Neural crest cell (in vitro differentiated cells): ENCODE measurements at regions not wholly inside any gene's neighbourhood (a gene's known extent, or its start where the extent isn't known, plus 50 kb on each side); places are given as distances from the start of the nearest gene placed in this dataset.
"Not testable (repeated sequence)": the region's sequence is repeated elsewhere in the genome, so short reads cannot be mapped to it uniquely, and the experiment has no call there.

Experiments used
- DNase-seq: peaks from one replicate; pipeline ENCODE4 v3.0.0; 2021; ENCODE audit warnings: low read depth, mixed read lengths, low spot score
- H3K27ac Mint-ChIP-seq: one replicate; pipeline ENCODE4 v1.8.0; 2021; ENCODE audit warnings: mild to moderate bottlenecking, mixed read lengths; ENCODE audit not compliant: unreplicated experiment
- H3K27me3 Mint-ChIP-seq: 2 replicates; pipeline ENCODE4 v1.8.0; 2021; ENCODE audit warnings: low read depth, mild to moderate bottlenecking, mixed read lengths
- H3K36me3 Mint-ChIP-seq: 2 replicates; pipeline ENCODE4 v1.8.0; 2021; ENCODE audit warnings: low read depth, mild to moderate bottlenecking, mixed read lengths
- H3K4me1 Mint-ChIP-seq: 2 replicates; pipeline ENCODE4 v1.8.0; 2021; ENCODE audit warnings: mixed read lengths
- H3K4me3 Mint-ChIP-seq: one replicate; pipeline ENCODE4 v1.8.0; 2021; ENCODE audit warnings: mild to moderate bottlenecking, mixed read lengths
- H3K9me3 Mint-ChIP-seq: 2 replicates; pipeline ENCODE4 v1.8.0; 2021; ENCODE audit warnings: mixed read lengths
- TF ChIP-seq, protein P1 (sequence below): fragments of 200-600 bp; sonication (generic); conservative IDR thresholded peaks from 2 replicates; pipeline ENCODE4 v1.5.0; 2021; ENCODE audit warnings: antibody characterized with exemption, mild to moderate bottlenecking

DNA sequence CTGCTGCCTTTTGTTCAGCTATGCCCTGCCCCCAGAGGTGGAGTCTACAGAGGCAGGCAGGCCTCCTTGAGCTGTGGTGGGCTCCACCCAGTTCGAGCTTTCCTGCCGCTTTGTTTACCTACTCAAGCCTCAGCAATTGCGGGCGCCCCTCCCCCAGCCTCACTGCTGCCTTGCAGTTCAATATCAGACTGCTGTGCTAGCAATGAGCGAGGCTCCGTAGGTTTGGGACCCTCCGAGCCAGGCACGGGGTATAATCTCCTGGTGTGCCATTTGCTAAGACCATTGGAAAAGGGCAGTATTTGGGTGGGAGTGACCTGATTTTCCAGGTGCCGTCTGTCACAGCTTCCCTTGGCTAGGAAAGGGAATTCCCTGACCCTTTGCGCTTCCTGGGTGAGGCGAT, 51.9 kb downstream of the DIPK2A start:
- not testable (repeated sequence) for H3K9me3 Mint-ChIP-seq, H3K27ac Mint-ChIP-seq, H3K36me3 Mint-ChIP-seq, DNase-seq, H3K4me3 Mint-ChIP-seq, H3K4me1 Mint-ChIP-seq, H3K27me3 Mint-ChIP-seq

DNA sequence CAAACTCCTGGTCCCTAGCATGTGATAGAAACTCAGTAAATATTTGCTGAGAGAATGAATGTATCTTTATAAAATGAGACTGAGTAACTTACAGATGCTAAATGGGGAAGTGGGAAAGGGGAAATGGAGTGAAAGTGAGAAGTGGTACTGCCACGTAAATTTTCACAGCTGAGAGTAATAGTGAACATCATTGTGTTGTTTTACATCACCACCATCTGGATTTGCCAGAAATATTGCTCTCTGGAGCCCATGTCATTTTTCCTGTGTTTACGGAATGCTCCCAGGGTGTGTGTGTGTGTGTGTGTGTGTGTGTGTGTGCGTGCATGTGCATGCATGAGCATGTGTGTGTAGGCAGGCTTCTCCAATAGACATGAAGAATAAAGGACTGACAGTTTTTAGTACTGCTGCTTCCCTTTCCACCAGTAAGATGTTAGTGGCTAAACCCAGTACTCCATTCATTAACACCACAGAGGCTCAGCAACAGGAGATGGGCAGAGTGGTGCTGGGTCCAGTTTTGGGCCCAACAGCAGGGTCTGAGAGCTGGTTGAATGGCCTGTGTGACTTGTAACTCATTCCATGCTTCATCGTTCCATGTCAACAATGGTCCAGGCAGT, 57.3 kb downstream of the DIPK2A start:
- H3K9me3 Mint-ChIP-seq = no peaks in the 10 kb centered on the region
- DNase-seq = no peak
- H3K4me1 Mint-ChIP-seq = peaks cover 3% of the 10 kb centered on the region
- H3K27ac Mint-ChIP-seq = no peak overlapping the region
- H3K36me3 Mint-ChIP-seq = peaks cover 4% of the 10 kb centered on the region
- no peaks in the 10 kb centered on the region for H3K27me3 Mint-ChIP-seq
- TF ChIP-seq, protein P1, sequence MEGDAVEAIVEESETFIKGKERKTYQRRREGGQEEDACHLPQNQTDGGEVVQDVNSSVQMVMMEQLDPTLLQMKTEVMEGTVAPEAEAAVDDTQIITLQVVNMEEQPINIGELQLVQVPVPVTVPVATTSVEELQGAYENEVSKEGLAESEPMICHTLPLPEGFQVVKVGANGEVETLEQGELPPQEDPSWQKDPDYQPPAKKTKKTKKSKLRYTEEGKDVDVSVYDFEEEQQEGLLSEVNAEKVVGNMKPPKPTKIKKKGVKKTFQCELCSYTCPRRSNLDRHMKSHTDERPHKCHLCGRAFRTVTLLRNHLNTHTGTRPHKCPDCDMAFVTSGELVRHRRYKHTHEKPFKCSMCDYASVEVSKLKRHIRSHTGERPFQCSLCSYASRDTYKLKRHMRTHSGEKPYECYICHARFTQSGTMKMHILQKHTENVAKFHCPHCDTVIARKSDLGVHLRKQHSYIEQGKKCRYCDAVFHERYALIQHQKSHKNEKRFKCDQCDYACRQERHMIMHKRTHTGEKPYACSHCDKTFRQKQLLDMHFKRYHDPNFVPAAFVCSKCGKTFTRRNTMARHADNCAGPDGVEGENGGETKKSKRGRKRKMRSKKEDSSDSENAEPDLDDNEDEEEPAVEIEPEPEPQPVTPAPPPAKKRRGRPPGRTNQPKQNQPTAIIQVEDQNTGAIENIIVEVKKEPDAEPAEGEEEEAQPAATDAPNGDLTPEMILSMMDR = no peak
- no peak overlapping the region for H3K4me3 Mint-ChIP-seq

DNA sequence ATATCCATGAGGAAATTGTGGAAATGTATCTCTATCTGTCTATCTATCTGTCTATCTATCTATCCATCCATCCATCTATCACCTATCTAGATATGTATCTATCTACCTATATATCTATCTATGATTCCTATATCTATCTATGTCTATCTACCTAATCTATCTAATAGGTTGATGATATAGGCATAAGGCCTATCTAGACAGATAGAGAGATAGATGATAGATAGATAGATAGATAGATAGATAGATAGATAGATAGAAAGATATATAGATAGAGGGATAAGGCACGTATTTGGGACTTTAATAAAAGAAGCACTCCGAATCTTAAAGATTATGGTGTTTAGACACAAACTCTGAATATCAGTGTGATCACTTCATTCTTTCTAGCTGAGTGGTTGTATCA, 58.1 kb downstream of the DIPK2A start:
- H3K36me3 Mint-ChIP-seq = peaks cover 4% of the 10 kb centered on the region
- no peaks in the 10 kb centered on the region for H3K27me3 Mint-ChIP-seq
- TF ChIP-seq, protein P1 = no peak
- H3K9me3 Mint-ChIP-seq = no peaks in the 10 kb centered on the region
- no peak overlapping the region for H3K27ac Mint-ChIP-seq
- H3K4me1 Mint-ChIP-seq = peaks cover 3% of the 10 kb centered on the region
- no peak overlapping the region for H3K4me3 Mint-ChIP-seq
- no peak for DNase-seq

DNA sequence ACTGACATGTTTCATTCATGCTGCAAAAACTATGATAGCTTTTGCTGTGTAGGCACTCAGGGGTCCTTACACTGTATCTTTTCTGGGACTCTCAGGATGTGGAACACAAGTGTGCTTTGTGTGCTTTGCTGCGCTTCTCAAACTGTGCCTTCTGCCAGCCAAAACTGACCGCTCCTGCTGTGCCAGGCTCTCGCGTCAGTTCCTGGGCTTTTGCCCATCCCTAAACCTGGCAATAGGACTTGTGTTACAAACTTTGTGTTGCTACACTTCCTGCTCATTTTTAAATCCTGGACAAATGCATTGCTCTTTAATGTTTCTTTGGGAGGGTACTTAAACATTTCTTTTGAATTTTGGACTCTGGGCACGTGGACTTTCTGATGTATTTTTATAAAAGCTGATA, 60.3 kb downstream of the DIPK2A start:
- TF ChIP-seq, protein P1 = no peak
- no peak for DNase-seq
- Mint-ChIP-seq H3K4me1 (peaks cover 3% of the 10 kb centered on the region), H3K36me3 (no peaks in the 10 kb centered on the region), H3K27ac (no peak overlapping the region), H3K9me3 (no peaks in the 10 kb centered on the region), H3K27me3 (no peaks in the 10 kb centered on the region), H3K4me3 (no peak overlapping the region)

DNA sequence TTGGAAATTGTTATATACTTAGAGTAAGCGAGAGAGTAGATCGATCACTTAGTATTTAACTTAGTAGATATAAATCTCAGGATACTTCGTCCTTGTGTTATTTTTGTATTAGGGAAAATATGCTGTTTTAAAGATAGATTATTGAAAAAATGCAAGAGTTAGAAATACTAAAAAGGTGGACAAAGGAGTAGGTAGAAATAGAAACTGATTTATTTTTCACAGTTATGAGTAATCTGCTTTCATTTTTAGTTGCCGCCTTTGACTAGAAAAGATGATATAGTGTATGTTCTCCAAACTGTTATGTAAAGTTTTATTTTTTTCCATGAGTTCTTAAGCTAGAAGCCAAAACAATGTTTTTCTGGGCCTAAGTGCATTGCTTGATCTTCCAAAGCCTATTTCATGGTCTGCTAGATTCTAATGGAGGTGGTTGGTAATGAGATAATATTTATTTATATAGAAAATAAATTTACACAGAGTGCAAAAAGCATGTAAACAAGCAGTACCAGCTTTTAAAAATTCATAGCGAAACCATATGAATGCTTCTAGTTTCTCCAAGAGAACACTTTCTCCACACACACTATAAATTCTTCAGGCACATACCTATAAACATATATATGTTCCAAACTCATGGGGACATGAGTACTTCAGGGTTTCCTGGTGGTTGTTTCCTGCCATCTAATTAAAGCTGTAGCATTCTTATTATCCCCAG, 61.1 kb downstream of the DIPK2A start:
- TF ChIP-seq, protein P1 = no peak
- Mint-ChIP-seq H3K27me3 (no peaks in the 10 kb centered on the region), H3K4me1 (peaks cover 3% of the 10 kb centered on the region), H3K36me3 (no peaks in the 10 kb centered on the region), H3K27ac (no peak overlapping the region), H3K9me3 (no peaks in the 10 kb centered on the region), H3K4me3 (no peak overlapping the region)
- no peak for DNase-seq

DNA sequence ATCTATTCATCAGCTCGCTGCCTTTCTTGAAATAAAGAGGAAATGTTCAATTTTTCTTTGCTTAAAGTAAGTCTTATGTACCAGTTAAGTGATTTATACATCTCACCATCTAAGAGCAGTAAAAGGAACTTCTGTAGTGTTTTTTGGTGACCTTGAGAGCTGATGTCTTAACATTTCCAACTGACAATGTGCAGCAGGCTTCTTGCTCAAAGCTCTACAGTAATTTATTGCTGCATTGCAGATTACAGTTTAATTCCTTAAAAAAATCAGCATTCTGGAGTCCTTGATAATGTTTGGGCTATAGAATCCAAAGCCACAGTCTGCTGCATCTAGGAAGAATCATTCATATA, 61.6 kb downstream of the DIPK2A start:
- H3K36me3 Mint-ChIP-seq = no peaks in the 10 kb centered on the region
- TF ChIP-seq, protein P1 = no peak
- H3K9me3 Mint-ChIP-seq = no peaks in the 10 kb centered on the region
- H3K27ac Mint-ChIP-seq = no peak overlapping the region
- peaks cover 3% of the 10 kb centered on the region for H3K4me1 Mint-ChIP-seq
- DNase-seq = no peak
- no peaks in the 10 kb centered on the region for H3K27me3 Mint-ChIP-seq
- no peak overlapping the region for H3K4me3 Mint-ChIP-seq
